NCI-H2196 (cell line): ENCODE measurements at regions not wholly inside any gene's neighbourhood (a gene's known extent, or its start where the extent isn't known, plus 50 kb on each side); places are given as distances from the start of the nearest gene placed in this dataset.

ENCODE experiments used
- DNase-seq: peaks from one replicate; lab custom pipeline; 2025; ENCODE audit not compliant: unreplicated experiment; lab: John Stamatoyannopoulos, UW

DNA sequence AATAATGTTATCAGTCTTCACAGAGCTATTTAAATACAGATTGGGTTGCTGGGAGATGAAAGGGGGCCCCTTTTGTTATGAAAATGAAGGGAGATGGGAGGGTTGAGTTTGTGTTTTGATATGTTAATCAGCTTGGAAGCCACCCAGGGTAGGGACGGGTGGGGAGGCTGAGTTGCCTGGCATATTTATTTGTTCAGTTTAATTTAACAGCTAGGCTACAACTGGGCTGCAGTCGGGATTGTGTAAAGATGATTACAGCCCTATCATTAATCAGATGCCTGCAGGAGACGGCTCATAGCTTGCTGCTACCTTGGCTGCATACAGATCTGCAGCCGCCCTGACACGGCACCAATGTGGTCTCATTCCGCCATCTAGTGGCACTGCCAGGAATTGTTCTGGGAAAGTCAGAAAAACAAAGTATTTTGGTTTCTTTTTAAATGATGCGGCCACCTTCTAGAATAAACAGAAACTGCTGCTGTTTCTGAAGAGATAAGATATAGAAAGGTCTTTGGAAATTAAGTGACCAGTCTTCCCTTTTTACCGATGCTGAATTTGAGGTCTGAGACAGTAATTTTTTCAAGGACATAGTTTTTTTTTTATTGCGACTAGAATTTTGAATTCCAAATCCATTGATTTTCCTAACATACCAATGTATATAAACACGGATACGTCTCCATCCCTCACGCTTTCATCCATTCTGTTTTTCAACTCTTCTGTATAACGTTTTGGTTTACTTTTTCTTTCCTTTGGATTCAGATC is 458.0 kb upstream of the ASIC2 start:
- peak; percentile 26 for DNase-seq

DNA sequence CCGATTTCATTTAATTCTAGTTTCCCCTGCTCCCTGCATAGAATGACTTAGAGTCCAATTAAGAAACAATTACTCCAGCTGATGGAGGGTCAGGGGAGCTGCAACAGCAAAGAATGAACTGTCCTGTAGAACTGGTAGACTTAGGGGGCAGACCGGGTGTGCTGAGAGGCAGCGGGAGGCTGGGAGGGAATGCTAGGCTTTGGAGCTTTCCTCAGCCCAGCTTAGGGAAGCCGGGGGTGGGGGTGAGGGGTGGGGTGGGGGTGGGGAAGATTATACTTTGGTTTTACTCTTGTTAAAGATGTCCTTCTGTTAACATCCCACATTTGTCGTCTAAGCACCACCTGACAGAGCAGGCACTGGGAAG is 458.6 kb upstream of the ASIC2 start:
- no peak for DNase-seq

DNA sequence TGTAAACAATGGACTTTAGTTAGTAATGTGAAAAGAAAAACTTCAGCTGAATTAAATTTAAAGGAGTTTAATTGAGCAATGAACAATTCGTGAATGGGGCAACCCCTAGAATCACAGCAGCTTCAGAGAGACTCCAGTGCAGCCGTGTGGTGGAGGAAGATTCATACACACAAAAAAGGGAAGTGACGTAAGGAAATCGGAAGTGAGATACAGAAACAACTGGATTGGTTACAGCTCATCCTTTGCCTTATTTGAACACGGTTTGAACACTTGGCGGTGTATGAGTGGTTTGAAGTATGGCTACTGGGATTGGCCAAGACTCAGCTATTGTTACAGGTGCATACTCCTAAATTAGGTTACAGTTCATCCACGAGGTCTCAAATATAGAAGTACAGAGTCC is 460.4 kb upstream of the ASIC2 start:
- no peak for DNase-seq

DNA sequence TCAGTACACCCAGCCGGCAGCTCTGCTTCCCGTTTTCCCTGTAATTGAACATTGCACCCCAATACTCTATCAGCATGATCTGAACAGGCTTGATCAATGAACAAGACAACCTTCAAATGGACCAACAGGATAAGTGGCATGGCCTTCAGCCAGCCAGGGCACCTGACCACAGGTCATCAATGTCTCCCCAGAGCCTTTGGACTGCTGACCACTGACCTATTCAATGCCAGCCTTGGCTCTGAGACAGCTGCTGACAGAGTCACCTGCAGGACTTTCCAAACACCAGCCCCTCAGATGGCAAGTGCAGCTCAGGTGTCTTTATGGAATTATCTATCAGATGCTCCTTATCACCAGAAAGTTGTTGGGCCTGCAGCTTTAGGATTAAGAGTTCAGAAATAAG is 462.9 kb upstream of the ASIC2 start:
- no peak for DNase-seq

DNA sequence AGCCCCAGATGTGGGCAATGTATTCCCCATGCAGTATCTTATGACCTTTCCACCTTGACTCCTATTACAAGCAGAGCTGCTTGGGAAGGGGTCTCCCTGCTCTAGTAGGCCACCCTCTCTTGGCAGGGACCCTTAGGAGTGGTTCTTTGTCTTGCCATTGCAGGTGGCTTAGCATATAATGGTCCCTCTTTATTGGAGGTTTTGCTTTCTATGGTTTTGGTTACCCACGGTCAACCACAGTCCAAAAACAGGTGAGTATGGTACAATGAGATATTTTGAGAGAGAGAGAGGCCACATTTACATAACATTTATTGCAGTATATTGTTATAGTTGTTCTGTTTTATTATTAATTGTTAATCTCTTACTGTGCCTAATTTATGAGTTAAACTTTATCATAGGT is 472.8 kb upstream of the ASIC2 start:
- no peak for DNase-seq

DNA sequence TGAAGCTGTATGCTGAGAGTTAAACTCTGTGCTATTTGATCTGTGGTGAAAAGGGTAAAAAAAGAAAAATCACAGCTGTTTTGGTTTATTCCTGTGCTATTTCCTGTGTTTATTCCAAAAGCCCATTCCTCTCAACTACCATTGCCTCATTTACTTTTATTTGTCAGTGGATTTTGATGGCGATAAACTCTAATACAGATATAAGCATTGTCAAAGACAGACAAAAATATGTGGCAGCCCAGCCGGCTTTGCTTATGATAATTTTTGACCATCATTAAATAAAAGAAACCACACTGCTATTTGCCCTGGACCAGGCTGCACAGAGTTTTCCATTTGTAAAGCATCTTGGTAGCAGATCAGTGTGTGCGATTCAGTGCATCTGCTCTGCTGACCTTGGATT is 473.6 kb upstream of the ASIC2 start:
- DNase-seq = no peak

DNA sequence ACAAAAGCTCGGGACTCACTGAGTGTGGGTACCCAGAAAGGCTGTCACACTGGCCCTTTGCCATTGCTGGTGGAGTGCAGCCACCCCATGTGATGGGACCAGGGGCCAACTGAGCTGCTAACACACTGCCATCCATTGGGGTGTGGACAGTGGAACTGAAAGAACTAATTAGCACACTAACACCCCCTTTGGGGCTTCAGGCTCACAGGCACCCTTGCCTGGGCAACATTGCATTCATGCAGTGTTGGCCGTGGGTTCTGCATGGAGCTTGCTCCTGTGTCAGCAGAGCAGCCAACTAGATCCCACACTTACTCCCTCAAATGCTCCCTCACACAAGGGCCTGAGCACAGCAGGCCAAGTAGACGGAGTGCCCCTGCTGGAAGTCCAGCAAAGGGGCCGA is 476.0 kb upstream of the ASIC2 start:
- no peak for DNase-seq

DNA sequence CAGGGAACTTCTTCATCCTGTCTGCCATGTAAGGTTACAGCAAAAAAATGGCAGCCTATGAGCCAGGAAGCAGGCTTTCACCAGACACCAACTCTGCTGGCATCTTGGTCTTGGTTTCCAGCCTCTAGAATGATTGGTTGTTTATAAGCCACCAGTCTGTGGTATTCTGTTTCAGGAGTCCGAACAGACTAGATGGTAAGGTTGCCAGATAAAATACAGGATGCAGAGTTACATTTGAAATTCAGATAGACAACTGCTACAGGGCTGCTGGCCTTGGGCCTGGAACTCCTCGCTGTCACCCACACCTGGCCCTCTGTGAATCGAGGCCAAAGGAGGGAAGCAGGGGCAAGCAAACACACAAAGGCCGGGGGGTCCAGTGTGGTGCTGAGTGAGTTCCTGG is 478.8 kb upstream of the CCL2 start:
- DNase-seq = no peak

DNA sequence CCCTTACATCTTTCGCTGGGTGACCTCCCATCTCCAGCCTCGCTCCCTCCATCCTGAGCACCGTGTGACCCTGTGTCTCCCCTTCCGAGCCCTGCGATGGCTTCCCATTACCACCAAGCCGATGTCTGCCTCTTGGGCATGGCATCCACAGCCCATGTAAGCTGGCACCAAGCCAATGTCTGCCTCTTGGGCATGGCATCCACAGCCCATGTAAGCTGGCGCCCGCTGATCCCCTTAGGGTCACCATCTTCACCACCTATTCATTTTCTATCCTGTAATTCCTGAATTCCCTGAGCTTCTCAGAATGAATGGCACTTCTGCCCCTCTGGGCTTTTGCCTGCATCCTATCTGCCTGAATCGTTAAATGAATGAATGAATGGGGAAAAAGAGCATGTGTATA is 478.2 kb upstream of the CCL2 start:
- no peak for DNase-seq

DNA sequence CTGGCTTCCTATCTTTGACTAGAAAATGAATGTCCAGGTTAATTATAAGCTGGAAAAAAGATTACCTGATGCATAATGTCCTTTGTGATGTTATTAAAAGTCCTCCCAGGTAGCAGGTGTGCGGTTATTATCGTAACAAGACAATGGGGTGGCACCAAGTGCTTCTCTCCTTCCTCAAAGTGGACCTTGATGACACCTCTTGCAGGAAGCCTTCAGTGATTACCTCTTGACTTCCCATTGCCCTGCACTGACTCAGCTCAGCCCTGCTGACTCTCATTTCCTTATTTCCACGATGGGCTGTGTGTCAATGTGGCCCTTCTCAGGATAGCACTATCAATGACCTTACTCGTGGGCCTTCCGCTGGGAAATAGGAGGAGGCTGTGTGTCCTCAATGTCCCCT is 477.4 kb upstream of the CCL2 start:
- DNase-seq = no peak

DNA sequence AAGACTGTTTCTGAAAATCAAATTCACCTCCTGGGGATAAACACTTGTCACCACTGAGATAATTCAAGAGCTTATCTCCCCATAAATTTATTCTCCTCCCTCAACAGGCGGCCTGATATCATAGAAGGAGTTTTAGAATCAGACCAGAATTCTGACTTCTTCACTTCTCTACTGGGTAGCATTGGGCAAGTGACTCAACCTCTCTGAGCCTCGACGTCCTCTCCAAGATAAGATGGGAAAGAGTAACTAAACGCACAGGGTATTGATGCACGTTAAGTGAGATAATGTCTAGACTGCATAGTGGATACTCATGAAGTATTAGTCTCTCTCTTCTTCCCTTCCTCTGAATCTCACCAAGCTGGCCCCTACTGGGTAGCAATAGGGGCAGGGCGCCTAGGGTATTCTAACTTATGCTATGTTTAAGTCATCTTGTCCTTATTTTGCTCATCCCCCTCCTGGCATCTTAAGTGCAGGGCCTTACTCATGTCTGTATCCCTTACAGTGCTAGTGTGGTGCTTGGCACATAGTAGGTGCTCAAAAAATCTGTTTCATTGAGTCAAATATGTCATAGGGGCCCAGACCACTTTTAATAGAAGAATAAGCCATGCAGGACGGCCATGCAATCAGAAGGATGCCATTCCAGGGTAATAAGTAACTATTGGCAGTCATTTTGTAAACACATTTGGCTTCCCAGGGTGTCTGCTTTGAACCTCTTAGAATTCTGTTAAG is 476.4 kb upstream of the CCL2 start:
- no peak for DNase-seq

DNA sequence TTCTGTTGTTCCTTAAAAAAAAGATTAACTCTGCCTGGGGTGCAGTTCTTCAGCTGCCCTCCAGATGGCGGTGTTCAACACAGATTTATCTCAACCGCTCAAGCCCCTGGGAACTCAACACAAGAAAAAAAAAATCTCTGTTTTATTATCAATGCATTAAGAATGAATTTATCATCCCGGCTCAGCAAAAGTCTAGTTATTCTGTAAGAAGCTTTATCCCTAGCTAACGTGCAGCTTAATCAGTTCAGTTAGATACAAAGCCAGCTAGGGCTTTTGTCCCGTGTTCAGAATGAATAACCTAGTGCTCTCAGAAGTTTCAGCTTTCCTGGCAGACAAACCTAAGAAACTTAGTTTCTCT is 475.9 kb upstream of the CCL2 start:
- peak; percentile 15 for DNase-seq

DNA sequence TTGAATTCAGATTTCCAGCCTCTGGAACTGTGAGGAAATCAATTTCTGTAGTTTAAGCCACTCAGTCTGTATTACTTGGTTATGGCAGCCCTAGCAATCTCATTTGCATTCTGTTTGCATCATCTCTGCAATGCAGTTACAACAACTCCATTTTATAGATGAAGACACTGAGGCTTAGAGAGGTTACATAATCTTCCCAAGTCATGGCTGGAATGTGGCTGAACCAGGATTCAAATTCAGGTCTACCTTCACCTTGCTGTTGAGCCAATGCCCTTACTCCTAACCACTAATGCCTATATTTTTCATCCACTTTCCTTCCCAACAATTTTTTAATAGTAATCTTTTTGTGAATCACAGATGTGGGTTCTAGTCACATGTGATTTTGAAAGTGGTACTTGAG is 469.8 kb upstream of the CCL2 start:
- no peak for DNase-seq

DNA sequence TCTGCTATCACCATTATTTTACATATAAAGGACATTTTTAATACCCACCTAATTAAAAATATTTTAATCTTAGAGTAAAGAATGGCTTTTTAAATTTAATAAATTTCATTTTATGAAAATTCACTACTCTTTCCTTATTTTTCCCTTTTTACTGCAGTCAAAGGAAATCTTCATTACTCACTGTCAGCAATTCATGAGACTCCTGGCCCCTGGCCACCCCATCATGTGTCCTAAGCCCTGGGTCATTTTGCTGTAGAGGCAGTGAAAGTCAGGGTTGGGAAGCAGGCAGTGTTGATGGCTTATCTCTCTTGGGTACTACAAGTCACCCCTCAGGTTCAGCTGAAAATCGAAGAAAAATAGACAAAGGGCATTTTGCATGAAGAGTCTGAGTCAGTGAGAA is 468.6 kb upstream of the CCL2 start:
- DNase-seq = no peak

DNA sequence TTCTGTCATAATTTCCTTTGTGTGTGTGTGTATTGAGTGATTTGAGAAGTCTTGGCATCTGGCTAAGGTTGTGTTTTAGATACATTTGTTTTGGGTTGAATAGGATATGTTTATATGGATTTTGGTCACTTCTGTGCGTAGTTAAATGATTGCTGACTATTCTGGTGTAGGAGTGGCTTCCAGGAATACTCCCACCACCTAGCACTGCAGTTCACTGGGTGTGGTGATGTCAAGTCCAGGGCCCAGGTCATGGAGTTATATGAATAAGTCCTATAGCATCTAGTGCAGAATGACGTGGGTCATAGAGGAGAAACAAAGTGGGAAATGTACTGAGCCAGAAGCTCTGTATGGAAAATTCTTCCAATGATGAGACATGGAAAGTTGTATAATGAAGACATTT is 465.4 kb upstream of the CCL2 start:
- no peak for DNase-seq

DNA sequence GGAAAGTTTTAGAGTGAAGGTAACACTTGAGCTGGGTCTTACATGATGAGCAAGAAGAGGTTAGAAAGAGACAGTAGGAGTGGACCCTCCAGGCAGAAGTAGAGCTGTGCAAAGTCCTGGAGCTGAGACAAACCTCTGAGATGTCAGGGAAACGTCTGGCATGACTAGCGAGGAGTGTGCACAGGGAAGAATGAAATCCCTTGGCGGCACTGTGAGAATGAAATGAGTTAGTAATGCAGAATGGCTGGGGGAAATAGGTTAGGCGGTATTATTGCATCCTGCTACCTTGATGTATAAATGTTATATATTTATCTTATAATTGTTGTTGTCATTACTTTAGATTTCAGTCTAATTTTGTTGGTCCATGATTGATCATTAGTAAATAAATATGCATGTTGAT is 457.9 kb upstream of the CCL2 start:
- DNase-seq = no peak

DNA sequence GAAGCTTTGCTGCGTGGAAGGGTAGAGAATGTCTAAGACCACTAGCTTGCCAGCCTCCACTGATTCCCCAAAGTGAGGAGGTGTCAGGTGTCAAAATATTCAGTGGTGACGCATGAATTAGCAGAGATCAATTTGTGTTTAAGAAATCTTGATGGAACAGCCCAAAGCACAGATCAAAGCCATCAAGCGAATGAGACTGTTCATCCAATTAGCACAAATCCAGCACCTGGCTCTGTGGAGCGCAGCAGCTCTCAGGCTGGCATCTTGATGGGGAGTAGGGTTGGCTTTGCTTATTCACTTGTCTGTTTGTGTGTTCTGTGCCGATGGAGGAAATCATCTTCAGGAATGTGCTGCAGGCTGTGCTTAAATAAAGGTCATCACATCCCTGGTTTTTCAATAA is 456.8 kb upstream of the CCL2 start:
- no peak for DNase-seq

DNA sequence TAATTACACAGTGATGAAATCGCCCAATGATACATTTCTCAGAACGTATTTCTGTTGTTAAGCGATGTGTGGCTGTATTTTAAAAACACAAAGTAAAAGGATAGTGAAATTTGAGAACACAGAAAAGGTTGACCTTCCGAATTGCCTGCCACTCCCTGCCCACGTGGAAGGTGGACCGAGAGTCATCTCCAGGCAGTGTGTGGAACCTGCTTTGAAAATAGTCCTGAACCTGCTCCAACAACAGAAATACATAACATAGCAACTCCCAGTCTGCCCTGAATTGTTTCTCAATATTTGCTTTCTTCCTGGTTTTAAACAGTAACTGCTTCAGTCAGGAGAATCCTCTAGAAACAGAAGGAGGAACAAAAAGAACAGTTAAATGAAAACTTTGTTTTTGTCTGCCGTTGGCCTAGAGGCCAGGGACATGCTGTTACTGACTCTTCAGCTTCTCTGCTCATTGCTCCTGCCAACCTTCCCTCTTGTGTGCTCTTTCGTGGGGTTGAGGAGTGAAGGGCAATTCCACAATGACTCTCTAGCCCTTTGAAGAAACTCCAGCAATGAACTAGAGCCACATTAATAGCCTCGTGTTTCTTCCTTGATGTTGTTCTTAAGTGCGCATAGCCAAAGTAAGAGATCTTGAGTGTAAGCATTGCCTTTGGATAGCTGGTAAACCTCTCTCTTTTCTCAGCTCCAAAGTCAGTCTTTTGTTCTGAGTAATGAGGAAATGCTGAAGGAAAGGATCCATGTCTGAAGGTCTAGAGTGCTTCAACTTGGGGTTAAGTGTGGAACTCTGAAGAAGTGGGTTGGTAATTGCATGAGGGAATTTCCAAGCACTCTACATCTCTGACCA is 452.5 kb upstream of the CCL2 start:
- DNase-seq = no peak

DNA sequence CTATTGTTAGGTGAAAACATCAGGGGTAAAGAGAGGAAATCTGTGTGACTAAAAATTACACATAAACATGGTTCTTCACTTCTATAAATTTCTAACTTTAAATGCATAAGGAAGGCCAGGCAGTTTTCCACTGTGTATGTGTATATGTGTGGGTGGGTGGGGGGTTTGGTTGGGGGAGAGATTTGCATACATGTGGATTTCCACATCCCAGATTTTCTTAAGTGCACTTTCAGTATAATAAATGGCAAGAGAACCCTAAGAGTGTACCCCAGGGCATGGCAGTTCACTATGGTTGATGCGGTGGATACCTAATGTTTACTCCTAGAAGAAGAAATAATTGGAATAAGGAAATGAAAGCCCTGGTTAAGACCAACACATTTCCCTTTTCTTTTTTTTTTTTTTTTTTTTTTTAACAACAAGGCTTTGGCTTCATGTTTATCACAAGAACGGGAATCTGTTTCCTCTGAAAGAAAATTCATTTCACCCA is 451.8 kb upstream of the CCL2 start:
- DNase-seq = no peak

DNA sequence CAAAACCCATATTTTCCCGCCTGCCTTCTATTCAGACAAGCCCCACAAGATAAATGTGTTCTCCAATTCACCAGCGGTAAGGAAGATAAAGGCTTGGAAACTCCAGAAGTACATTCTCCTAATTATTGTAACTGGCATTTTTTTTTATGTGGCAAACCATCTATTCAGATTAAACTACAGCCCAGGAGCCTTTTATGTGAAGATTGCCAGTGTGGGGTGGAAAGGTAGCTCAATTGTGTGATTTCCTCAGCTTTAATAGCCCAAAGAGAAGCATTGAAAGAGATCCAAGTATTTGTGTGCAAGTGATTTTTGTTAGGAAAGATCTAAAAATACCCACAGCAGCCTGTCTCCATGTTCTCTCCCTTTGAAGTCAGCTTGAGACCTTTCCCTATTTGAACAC is 451.4 kb upstream of the CCL2 start:
- DNase-seq = no peak

DNA sequence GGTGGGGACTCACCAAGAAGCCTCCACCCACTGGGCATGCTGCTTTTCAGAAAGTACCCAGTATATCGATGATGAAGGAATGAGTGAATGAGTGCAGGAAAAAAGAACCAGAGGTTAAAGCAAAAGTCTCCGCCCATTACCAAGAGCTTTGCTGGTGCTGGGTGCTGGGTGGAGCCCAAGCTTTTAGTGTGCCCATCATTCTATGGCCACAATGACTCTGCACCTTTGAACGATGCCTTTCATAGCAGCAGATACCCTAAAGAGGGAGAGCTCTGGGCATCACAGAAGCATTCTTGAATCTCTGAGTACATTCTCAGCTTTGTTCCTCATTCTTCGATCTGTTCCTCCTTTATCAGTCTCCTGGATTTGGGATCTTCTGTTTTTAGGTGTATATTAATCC is 450.7 kb upstream of the CCL2 start:
- no peak for DNase-seq

DNA sequence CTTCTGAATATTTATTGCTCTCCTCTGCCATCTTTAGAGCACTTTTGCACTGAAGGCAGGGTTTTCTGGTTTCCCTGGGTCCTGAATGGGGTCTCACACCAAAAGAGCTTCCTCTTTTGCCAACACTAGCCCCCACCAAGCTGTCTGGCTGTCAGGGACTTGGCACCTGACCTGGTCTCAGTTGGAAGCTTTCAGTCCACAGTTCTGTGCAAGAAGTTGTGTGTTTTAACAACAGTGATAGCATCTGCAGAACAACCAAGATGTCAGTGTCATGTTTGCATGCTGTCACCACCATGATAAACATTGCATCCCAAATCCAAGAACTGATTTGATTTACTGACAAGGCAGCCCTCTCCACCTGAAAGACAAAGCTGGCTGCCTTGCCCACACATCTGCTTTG is 448.5 kb upstream of the CCL2 start:
- DNase-seq = no peak
